ENCODE measurements at regions not wholly inside any gene's neighbourhood (a gene's known extent, or its start where the extent isn't known, plus 50 kb on each side); places are given as distances from the start of the nearest gene placed in this dataset.

DNA sequence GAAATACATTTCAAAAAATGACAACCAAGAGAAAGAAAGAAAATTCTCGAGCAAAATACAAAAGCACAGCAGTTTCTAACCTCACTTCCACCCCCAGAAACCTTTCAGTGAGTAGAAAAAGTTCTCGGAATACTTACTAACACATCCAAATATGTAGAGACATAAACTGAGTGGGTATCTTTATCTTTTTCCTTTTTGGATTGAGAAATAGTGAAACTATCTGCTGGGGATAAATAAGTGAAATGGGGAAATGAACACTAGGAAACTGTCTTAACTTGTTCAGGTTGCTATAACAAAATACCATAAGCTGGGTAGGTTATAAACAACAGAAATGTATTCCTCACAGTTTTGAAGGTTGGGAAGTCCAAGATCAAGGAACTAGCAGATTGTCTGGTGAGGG, 72.0 kb downstream of the VCAM1 start:
- WGBS, 2 donors (ENCODE audit: low coverage in 1 of 2), result 51 to 60% methylated on average over 2 of the region's 2 CpGs
- intact Hi-C loops (cut with DNase I; ENCODE audit: low total_unique reads), result no loop called here

DNA sequence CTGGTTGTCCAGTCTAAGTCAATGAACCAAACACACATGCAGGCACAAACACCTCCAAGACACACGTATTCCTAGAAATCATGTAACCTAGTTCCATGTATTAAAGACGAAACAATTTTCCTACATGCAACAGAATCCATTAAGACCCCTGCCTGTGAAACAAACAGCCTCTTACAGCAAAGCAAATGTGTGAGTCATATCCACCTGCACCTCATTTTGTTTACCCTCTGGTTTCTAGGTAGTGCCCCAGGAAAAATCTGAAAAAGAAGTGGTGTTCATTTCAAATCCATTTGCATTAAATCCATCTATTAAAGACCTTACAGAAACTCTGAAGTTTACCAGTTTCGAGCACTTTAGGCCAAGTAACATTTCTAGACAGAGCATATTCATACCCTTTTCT, 74.1 kb downstream of the VCAM1 start:
- DNase-seq, result no peak
- Histone ChIP-seq H3K27ac (no peak overlapping the region), H3K4me1 (peaks cover 0 to 3% (median 0%) of the 10 kb centered on the region in 4 donors), H3K9me3 (no peaks in the 10 kb centered on the region), H3K36me3 (no peaks in the 10 kb centered on the region), H3K4me3 (no peak overlapping the region), H3K27me3 (no peaks in the 10 kb centered on the region)
- TF ChIP-seq POLR2A (IDR thresholded peaks at IDR 0.05), result no peak
- TF ChIP-seq, protein P1, sequence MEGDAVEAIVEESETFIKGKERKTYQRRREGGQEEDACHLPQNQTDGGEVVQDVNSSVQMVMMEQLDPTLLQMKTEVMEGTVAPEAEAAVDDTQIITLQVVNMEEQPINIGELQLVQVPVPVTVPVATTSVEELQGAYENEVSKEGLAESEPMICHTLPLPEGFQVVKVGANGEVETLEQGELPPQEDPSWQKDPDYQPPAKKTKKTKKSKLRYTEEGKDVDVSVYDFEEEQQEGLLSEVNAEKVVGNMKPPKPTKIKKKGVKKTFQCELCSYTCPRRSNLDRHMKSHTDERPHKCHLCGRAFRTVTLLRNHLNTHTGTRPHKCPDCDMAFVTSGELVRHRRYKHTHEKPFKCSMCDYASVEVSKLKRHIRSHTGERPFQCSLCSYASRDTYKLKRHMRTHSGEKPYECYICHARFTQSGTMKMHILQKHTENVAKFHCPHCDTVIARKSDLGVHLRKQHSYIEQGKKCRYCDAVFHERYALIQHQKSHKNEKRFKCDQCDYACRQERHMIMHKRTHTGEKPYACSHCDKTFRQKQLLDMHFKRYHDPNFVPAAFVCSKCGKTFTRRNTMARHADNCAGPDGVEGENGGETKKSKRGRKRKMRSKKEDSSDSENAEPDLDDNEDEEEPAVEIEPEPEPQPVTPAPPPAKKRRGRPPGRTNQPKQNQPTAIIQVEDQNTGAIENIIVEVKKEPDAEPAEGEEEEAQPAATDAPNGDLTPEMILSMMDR (IDR thresholded peaks at IDR 0.05), result no peak
- no peak for TF ChIP-seq POLR2AphosphoS5 (IDR thresholded peaks at IDR 0.05)
- TF ChIP-seq EP300 (IDR thresholded peaks at IDR 0.05; ENCODE audit: low read depth), result no peak
- WGBS, 2 donors (ENCODE audit: low coverage in 1 of 2), result 83 to 93% methylated on average over 2 to 3 of the region's 3 CpGs
- intact Hi-C loops (cut with DNase I; ENCODE audit: low total_unique reads), result no loop called here
- in situ Hi-C loops (cut with MboI; ENCODE audit: low pct_ligation_motif_present in 1 of 4, low pct_unique_long_range_greater_than_20kb in 1 of 4, low sequenced_read_pairs in 3 of 4), result no loop called here

More for the DNA sequence above, 72.0 kb downstream of the VCAM1 start:
- H3K4me3 ChIP-seq, result no peak overlapping the region
- H3K27me3 ChIP-seq, result no peaks in the 10 kb centered on the region
- in situ Hi-C loops (cut with MboI; ENCODE audit: low pct_ligation_motif_present in 1 of 4, low pct_unique_long_range_greater_than_20kb in 1 of 4, low sequenced_read_pairs in 3 of 4), result no loop called here
- H3K4me1 ChIP-seq, result peaks cover 0 to 3% (median 0%) of the 10 kb centered on the region in 4 donors
- DNase-seq, result no peak
- no peak for TF ChIP-seq POLR2A (IDR thresholded peaks at IDR 0.05)
- TF ChIP-seq, protein P1 (IDR thresholded peaks at IDR 0.05), result no peak
- no peaks in the 10 kb centered on the region for H3K36me3 ChIP-seq
- H3K27ac ChIP-seq, result no peak overlapping the region
- H3K9me3 ChIP-seq, result no peaks in the 10 kb centered on the region

DNA sequence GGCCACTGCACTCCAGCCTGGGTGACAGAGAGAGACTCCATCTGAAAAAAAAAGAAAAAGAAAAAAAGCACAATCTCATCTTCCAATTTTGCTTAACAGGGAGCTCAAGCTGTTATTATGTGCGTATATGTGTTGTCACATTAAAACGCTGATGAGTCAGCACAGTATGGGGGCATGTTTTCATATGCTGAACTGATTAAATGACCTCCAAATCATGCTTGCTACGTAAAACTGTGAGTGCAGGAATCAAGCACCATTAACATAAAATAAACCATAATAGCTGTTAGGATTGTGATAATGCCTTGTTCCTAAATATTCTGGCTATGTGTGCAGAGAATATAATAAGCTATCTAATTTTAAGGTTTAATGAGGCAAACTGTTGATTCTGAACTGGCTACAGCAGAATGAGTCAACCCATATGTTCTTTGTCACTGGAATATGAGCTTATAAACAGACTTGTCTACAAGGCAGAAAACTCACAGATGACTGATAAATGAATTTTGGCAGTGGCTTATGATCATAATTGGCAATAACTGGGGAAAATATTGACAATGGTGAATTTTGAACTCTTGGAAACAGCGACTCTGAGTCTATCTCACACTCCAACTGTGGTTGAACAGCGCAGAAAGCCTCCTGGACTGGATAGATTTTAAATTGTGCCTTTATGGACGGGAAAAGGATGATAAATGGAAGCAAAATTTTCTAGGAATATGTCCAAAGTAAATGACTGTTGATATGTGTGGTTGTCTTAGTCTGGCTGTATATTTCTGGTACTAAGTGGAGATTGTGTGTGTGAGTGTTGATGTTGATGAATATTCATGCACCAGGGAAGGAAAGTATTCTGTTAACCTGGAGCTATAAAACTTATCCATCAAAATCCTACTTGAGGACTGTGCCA, 75.5 kb downstream of the VCAM1 start:
- in situ Hi-C loops (cut with MboI; ENCODE audit: low pct_ligation_motif_present in 1 of 4, low pct_unique_long_range_greater_than_20kb in 1 of 4, low sequenced_read_pairs in 3 of 4) (no loop called here), intact Hi-C loops (cut with DNase I; ENCODE audit: low total_unique reads) (no loop called here)
- Histone ChIP-seq H3K4me1 (peaks cover 0 to 3% (median 0%) of the 10 kb centered on the region in 4 donors), H3K36me3 (no peaks in the 10 kb centered on the region), H3K27ac (no peak overlapping the region), H3K4me3 (no peak overlapping the region), H3K9me3 (no peaks in the 10 kb centered on the region), H3K27me3 (no peaks in the 10 kb centered on the region)
- no peak for DNase-seq
- 51 to 59% methylated on average over 6 of the region's 6 CpGs for WGBS, 2 donors (ENCODE audit: low coverage in 1 of 2)
- TF ChIP-seq POLR2A (IDR thresholded peaks at IDR 0.05), result no peak

DNA sequence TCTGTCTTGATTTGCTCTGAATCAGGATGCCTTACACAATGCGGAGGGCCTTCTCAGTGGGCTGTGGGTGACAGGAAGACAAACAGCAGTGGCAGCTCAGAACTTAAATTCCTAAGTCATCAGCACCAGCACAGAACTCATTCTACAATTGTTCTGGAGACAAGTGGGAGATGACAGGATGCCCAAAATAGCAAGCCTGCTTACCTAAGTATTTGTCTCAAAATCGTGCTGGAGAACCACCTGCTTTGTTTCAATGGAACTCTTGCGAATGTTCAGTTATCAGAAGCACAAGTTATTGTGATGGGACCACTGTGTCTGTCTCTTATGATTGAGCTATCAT, 76.1 kb downstream of the VCAM1 start:
- H3K4me3 ChIP-seq, result no peak overlapping the region
- H3K27me3 ChIP-seq, result no peaks in the 10 kb centered on the region
- intact Hi-C loops (cut with DNase I; ENCODE audit: low total_unique reads) (no loop called here), in situ Hi-C loops (cut with MboI; ENCODE audit: low pct_ligation_motif_present in 1 of 4, low pct_unique_long_range_greater_than_20kb in 1 of 4, low sequenced_read_pairs in 3 of 4) (no loop called here)
- H3K4me1 ChIP-seq, result peaks cover 0 to 3% (median 0%) of the 10 kb centered on the region in 4 donors
- 67 to 82% methylated on average over 2 to 3 of the region's 3 CpGs for WGBS, 2 donors (ENCODE audit: low coverage in 1 of 2)
- no peaks in the 10 kb centered on the region for H3K9me3 ChIP-seq
- no peak for DNase-seq
- H3K27ac ChIP-seq, result no peak overlapping the region
- TF ChIP-seq POLR2AphosphoS5 (IDR thresholded peaks at IDR 0.05), result no peak
- no peak for TF ChIP-seq POLR2A (IDR thresholded peaks at IDR 0.05)
- TF ChIP-seq, protein P1 (IDR thresholded peaks at IDR 0.05), result no peak
- no peak for TF ChIP-seq EP300 (IDR thresholded peaks at IDR 0.05; ENCODE audit: low read depth)
- H3K36me3 ChIP-seq, result no peaks in the 10 kb centered on the region

DNA sequence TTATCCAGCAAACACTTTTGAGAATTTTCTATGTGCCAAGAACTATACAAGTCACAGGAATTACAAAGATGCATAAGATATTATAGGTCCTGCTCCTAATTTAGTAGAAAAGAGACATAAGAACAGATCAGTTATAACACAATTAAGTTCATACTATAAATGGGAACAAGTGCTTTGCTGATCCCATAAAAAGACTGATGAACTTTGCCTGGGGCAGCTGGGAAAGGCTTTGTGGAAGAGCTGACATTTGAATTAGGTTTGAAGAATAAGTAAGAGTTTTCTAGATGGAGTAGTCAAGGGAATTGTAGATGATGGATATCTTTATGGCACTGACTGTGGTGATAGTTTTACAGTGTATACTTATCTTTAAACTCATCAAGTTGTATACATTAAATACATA, 76.5 kb downstream of the VCAM1 start:
- intact Hi-C loops (cut with DNase I; ENCODE audit: low total_unique reads) (no loop called here), in situ Hi-C loops (cut with MboI; ENCODE audit: low pct_ligation_motif_present in 1 of 4, low pct_unique_long_range_greater_than_20kb in 1 of 4, low sequenced_read_pairs in 3 of 4) (no loop called here)
- no peak overlapping the region for H3K4me3 ChIP-seq
- no peaks in the 10 kb centered on the region for H3K27me3 ChIP-seq
- peaks cover 0 to 3% (median 0%) of the 10 kb centered on the region in 4 donors for H3K4me1 ChIP-seq
- H3K9me3 ChIP-seq, result no peaks in the 10 kb centered on the region
- H3K36me3 ChIP-seq, result no peaks in the 10 kb centered on the region
- no peak overlapping the region for H3K27ac ChIP-seq
- TF ChIP-seq EP300 (IDR thresholded peaks at IDR 0.05; ENCODE audit: low read depth) (no peak), POLR2A (IDR thresholded peaks at IDR 0.05) (no peak), POLR2AphosphoS5 (IDR thresholded peaks at IDR 0.05) (no peak)
- TF ChIP-seq, protein P1 (IDR thresholded peaks at IDR 0.05), result no peak
- DNase-seq, result no peak
